ENCODE measurements at regions not wholly inside any gene's neighbourhood (a gene's known extent, or its start where the extent isn't known, plus 50 kb on each side); places are given as distances from the start of the nearest gene placed in this dataset.

DNA sequence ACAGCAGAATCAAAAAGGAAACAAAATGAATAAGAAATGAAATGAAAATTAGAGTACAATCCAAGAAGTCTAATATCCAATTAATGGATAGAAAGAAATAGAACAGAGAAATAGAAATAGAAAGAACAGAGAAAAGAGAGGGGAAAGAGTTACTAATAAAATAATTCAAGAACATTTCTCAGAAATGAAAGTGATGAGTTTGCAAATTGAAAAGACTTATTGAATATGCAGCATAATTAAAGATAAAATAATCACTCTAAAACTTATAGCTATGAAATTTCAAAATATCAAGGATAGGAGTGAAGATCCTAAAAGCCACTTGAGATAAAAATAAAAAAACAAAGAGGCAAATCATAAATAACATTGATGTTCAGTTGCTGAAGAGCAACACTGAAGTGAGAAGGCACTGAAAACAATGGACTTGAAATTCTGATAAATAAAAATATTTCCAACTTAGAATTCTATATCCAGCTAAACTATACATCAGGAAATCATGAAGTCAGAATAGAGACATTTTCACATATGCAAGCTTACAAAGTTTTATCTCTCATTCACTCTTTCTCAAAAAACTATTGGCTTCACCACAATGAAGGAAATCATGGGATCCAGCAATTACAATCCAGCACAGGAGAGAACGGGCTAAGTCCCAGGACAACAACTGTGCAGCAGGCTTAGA is 155.9 kb upstream of the SPATS2L start:
- DNase-seq = no peak
- no peak for TF ChIP-seq GATA1 (IDR thresholded peaks at IDR 0.05; ENCODE audit: low read depth, low read length)
- no peak for TF ChIP-seq POLR2A (IDR thresholded peaks at IDR 0.05; ENCODE audit: low read length)

DNA sequence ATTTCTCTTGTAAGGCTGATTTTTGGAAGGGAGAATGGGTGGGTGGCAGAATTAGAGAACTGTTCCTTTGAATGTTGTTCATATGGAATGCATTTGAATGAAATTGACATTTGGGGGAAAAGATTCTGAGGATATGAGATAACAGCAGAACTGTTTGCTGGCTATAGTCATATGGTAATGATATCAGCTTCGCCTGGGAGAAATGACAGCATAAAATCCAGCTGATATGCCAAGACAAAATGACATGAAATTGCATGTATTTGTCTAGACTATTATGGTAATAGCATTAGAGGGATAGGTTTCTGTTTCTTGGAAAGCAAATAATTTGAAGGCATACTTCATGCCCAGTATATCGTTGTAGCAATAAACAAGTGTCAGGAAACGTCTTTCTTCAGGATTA is 150.8 kb upstream of the SPATS2L start:
- DNase-seq = peak; percentile 47 to 79
- TF ChIP-seq GATA1 (IDR thresholded peaks at IDR 0.05; ENCODE audit: low read depth, low read length) (no peak), POLR2A (IDR thresholded peaks at IDR 0.05; ENCODE audit: low read length) (no peak)

DNA sequence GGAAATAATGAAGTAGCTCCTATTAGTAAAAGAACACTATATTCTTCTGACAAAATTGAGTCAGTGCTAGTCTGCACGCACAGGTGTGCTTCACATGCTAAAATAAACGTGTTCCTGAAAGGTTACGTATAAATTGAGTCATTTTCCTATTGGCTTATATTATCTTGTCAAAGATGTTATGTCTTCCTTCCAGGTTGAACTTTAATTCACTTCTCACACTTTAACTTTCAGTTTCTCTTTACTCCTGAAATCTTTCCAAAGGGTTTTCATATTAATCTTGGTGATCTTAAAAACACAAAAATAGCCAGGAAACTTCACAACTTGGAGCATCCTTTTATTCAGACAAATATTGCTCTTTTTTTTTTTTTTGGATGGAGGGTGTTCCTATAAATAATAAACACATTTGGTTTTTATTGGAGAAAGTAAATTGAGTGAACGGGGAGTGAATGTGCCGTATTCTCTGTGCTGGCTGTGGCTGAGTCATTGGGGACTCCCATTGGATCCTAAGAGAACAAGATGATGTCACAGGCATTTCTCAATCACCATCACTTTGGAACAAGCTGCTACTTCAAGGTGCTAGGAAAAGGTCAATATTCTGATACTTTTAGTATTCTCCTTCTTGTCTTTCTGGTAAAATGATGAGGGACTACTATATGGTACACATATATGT is 150.2 kb upstream of the SPATS2L start:
- TF ChIP-seq POLR2A (IDR thresholded peaks at IDR 0.05; ENCODE audit: low read length) (no peak), GATA1 (IDR thresholded peaks at IDR 0.05; ENCODE audit: low read depth, low read length) (no peak)
- DNase-seq = peak; percentile 63 to 65

DNA sequence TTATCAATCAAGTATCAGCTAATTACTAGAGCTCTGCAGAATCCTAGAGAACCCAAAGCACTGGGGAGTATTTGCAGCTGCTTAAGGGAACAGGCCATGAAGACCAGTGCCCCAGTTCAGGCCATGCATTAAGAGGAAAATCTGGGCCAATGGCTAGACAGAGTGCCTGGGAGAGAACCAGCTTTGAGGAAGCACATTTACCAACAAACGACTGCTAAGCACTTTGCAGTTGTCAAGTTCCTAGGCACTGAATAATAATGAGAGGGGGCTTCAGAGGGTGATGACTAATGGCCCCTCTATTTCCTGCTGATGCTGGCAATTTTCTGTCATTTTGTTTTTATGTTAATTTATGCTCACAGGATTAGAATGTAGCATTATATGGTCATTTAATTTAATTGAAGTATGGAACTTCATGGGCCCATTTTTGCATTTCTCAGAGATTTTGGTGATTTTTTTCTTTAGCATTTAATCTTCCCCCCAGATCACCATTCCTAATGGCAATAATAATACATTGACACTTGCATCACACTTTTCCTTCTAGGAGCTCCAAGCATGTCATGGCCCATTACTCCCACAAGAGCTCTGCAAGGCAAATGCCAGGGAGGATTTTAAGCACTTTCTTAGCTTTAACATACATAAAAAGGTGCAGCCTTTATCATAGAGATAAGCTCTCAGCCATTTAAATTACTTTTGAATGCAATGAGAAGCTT is 147.7 kb upstream of the SPATS2L start:
- DNase-seq = no peak

DNA sequence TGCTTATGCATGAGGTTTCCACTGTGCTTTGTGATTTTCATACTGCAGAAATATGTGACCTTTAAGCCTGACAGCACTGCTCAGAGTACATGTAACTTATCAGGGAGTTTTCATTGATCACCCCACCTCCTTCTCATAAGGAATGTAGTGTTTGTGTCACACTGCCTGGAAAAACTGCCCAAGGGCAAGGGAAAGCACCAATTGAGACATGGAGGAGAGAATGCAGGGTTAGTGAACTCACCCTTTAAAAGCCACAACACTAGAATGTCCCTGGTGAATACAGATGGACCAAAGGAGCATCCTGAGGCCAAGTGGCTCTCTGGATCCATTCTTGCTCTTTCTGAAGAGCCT is 147.2 kb upstream of the SPATS2L start:
- DNase-seq = no peak
- TF ChIP-seq POLR2A (IDR thresholded peaks at IDR 0.05; ENCODE audit: low read length) (no peak), GATA1 (IDR thresholded peaks at IDR 0.05; ENCODE audit: low read depth, low read length) (no peak)

More for the DNA sequence above, 147.7 kb upstream of the SPATS2L start:
- TF ChIP-seq POLR2A (IDR thresholded peaks at IDR 0.05; ENCODE audit: low read length) (no peak), GATA1 (IDR thresholded peaks at IDR 0.05; ENCODE audit: low read depth, low read length) (no peak)

DNA sequence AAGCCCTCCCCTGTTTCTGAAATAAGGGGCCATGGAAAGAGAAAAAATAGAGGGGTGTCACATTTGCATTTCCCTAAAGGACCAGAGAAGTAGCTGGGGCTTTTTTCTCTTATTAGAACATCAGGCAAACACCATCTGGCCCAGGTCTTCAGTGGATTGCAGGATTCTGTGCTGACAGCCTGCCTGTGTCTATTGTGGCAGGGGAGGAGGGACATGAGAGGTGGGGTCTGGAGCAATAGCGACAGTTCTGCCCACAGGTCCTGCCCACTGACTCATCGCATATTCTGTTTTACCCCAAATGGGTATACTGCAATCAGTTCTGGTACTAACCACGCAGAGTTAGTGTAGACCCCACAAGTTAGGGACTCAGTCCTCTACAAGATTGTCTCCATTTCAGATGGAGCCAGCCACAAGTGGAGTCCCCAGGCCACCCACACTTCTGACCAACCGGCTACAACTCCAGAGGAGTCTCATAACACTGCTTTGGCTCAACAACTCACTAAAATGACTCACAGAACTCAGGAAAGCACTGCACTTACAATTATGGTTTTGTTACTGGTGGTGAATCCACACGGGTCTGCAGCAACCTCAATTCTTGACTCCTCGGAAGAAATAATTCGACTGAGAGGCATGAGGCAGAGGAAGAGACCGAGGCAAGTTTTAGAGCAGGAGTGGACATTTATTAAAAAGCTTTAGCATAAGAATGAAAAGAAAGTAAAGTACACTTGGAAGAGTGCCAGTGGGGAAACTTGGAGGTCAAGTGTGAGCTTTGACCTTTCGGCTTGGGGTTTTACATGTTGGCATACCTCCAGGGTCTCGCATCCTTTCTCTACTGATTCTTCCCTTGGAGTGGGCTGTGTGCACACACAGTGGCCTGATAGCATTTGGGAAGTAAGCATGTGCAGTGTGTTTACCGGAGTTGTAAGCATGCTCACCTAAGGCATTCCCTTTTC is 146.4 kb upstream of the SPATS2L start:
- DNase-seq = no peak
- TF ChIP-seq GATA1 (IDR thresholded peaks at IDR 0.05; ENCODE audit: low read depth, low read length) (no peak), POLR2A (IDR thresholded peaks at IDR 0.05; ENCODE audit: low read length) (no peak)

DNA sequence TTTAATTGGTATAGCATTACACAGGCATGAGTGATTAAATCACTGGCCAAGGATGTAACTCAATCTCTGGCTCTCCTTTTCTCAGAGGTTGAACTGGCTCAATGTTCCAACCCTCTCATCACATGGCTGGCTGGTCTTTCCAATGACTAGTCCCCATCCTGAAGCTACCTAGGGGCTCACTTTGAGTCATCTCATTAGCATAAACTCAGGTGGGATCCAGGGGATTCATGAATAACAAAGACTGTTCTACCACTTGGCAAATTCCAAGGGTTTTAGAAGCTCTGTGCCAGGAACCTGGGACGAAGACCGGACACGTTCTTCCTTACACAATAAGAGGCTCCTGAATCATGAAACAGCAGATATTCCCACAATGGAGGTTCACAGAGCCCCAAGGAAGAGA is 145.0 kb upstream of the SPATS2L start:
- TF ChIP-seq POLR2A (IDR thresholded peaks at IDR 0.05; ENCODE audit: low read length) = no peak

DNA sequence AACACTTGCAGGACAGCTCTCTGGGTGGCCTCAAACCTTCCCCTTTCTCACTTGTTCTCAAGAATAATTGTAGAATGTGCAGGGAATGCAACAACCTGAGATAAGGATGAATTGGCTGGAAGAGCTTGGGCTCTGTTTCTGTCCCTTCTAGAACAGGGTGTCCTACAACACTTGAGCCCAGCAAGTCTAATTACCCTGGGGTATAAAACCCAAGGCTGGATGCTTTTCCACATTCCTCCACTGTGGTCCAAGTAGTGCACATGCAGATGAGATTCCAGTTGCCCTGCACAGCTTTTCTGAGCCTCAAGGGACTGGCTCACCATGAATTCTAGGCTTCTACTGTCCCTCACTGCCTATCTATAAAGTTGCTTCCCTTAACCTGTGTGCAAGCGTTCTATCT is 140.8 kb upstream of the SPATS2L start:
- DNase-seq = no peak
- TF ChIP-seq POLR2A (IDR thresholded peaks at IDR 0.05; ENCODE audit: low read length) (no peak), GATA1 (IDR thresholded peaks at IDR 0.05; ENCODE audit: low read depth, low read length) (no peak)

More for the DNA sequence above, 145.0 kb upstream of the SPATS2L start:
- DNase-seq = no peak

DNA sequence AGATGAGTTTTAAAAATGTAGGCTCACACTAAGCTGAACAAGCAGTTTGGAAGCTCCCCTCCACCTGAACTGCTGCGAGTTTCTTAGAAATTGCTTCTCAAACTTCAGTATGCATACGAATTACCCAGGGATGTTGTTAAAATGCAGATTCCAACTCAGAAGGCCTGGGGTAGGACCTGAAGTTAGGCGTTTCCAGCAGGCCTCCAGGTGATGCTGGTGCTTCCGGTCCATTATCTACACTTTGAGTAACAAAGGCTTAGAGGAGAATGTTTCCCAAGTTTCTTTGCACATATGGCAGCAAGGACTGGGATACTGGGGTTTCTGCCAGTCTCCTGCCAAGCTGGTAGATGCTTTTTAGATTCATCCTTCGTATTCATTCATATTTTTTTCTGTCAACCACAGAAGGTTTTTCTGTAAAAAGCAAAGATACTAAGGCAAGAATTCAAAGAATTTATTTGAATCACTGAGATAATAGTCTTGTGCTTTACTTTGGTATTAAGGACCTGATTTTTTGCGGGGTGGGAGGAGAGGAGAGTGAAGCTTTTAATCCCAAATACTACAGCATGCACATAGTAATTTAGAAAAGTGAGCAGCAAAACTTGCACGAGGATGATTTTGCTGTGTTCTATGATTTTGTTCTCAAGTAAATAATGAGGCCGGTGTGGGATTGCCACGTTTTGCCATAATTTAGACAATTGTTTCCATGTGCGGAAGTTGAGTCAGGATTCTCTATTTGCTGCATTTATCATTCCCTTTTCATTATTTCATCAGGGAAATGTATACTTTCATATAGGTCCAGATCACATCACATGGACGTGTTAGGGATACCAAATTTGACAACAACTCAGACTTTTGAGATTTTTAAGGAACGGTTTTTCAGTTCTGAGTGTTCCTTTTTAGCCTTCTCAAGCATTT is 137.6 kb upstream of the SPATS2L start:
- no peak for DNase-seq
- TF ChIP-seq POLR2A (IDR thresholded peaks at IDR 0.05; ENCODE audit: low read length) (no peak), GATA1 (IDR thresholded peaks at IDR 0.05; ENCODE audit: low read depth, low read length) (no peak)

DNA sequence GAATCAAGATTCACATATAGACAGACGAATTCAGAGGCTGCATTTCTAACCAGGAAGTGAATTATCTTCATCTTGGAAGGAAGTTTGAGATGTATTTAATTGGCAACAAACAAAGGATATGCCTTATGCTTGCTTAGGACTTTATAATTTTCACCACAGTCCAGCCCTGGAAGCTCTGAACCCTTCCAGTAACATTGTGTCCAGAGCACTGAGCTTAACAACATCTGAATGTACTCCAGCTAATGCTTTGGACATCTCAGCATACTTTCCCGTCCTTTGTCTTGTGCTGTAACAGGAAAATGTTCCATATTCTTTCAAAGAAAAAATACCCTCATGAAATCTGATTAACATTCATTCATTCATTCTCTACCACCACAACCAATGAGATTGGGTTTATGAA is 136.3 kb upstream of the SPATS2L start:
- TF ChIP-seq POLR2A (IDR thresholded peaks at IDR 0.05; ENCODE audit: low read length) (no peak), GATA1 (IDR thresholded peaks at IDR 0.05; ENCODE audit: low read depth, low read length) (no peak)

DNA sequence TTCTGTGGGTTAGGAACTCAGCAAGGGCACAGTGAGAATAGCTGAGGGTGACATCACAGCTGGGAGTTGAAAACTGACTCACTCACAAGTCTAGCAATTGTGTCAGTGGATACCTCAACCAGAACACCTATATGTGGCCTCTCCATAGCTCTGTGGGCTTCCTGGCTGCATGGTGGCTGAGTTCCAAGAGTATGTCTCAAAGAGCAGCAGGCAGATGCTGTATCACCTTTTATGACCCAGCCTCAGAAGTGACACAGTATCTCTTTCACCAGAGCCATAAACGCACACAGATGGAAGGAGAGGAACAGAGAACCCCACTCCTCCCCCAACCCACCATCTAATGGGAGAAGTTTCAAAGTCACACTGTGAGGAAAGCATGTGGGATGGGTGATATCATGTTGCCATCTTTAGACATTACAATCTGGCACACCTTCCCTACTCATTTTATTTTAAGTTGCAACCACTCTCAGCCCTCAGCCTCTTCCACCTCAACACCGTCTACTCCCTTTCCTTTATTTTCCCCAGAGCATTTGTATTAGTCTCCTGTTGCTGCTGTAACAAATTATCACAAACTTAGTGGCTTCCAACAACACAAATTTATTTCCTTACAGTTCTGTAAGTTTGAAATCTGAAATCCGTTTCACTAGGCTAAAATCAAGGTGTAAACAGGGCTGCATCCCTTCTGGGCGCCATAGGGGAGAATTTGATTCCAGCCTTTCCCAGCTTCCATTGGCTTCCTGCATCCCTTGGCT is 134.6 kb upstream of the SPATS2L start:
- no peak for TF ChIP-seq POLR2A (IDR thresholded peaks at IDR 0.05; ENCODE audit: low read length)
- no peak for TF ChIP-seq GATA1 (IDR thresholded peaks at IDR 0.05; ENCODE audit: low read depth, low read length)
- no peak for DNase-seq

More for the DNA sequence above, 136.3 kb upstream of the SPATS2L start:
- DNase-seq = no peak

DNA sequence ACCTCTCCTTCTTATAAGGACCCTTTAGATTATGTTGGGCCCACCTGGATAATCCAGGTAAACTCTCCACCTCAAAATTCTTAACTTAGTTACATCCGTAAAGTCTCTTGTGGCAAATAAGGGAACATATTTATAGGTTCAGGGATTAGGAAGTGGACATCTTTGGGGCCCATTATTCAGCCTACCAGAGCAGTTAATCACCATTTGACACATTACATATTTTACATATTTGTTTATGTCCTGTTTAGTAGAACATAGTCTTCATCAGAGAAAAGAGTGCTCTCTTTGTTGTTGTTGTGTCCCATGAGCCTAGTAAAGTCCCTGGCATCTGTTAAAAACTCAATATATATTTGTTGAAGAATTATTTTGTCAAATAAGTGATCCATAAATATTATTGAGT is 134.0 kb upstream of the SPATS2L start:
- no peak for DNase-seq
- TF ChIP-seq GATA1 (IDR thresholded peaks at IDR 0.05; ENCODE audit: low read depth, low read length) (no peak), POLR2A (IDR thresholded peaks at IDR 0.05; ENCODE audit: low read length) (no peak)

Data from erythroblast (primary cell).